Mucosa of stomach (tissue), 1 donor: ENCODE measurements at regions not wholly inside any gene's neighbourhood (a gene's known extent, or its start where the extent isn't known, plus 50 kb on each side); places are given as distances from the start of the nearest gene placed in this dataset.

Experiments
- H3K27me3 ChIP-seq: one replicate; pipeline ENCODE4 v1.7.0; 2013; ENCODE audit warnings: mild to moderate bottlenecking, low read length; ENCODE audit not compliant: control insufficient read depth, insufficient read depth
- H3K36me3 ChIP-seq: one replicate; pipeline ENCODE4 v1.7.0; 2013; ENCODE audit warnings: low read length; ENCODE audit not compliant: control insufficient read depth, insufficient read depth
- H3K4me1 ChIP-seq: one replicate; pipeline ENCODE4 v1.7.0; 2013; ENCODE audit warnings: mild to moderate bottlenecking, low read length; ENCODE audit not compliant: control insufficient read depth, insufficient read depth
- H3K4me3 ChIP-seq: one replicate; pipeline ENCODE4 v1.7.0; 2013; ENCODE audit warnings: low read length
- H3K9ac ChIP-seq: one replicate; pipeline ENCODE4 v1.7.0; 2013; ENCODE audit warnings: mild to moderate bottlenecking, low read length, moderate library complexity
- H3K9me3 ChIP-seq: one replicate; pipeline ENCODE4 v1.7.0; 2013; ENCODE audit warnings: mild to moderate bottlenecking, low read length, moderate library complexity; ENCODE audit not compliant: control insufficient read depth
- donor health status: Pancreatic carcinoma.

DNA sequence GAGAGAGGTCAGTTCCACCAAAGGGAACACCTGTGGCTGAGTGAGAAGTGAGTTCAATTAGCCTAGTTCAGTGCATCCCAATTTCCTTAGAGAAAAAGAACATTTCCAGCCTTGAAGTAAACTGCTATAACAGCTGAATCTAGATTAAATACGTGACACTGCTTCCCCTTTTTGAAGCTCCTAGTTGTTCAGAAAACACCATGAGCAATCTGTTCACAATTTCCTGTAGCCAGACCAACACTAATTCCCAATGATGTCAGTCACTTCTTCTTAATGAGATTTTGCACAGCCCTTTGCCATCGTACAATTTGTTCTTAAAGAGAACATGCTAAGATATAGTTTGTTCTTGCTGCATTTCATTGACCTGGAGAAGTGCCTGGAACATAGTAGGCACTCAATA lies 144.6 kb upstream of the EDNRA start:
- Histone ChIP-seq H3K4me1 (peaks cover 5% of the 10 kb centered on the region), H3K9ac (no peak overlapping the region)

DNA sequence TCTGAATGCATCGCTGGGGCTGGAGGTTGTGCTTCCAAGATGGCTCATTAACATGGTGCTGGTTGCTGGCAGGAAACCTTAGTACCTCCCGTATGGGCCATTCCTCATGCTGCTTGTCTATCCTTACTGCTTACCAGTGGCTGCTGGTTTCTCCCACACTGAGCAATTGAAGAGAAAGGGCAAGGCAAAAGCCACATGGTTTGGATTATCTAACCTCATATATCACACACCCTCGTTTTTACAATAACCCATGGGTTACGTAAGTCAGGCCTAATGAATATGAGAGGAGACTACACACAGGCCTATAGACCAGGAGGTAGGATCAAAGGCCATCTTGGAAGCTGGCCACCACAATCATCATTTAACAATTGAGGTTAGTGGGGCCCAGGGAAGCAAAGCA lies 141.8 kb upstream of the EDNRA start:
- Histone ChIP-seq H3K4me3 (no peak overlapping the region), H3K36me3 (no peaks in the 10 kb centered on the region), H3K27me3 (no peaks in the 10 kb centered on the region), H3K4me1 (peaks cover 5% of the 10 kb centered on the region), H3K9ac (no peak overlapping the region), H3K9me3 (no peaks in the 10 kb centered on the region)

More for the DNA sequence above, 144.6 kb upstream of the EDNRA start:
- no peaks in the 10 kb centered on the region for H3K27me3 ChIP-seq
- H3K36me3 ChIP-seq: no peaks in the 10 kb centered on the region
- H3K9me3 ChIP-seq: no peaks in the 10 kb centered on the region
- no peak overlapping the region for H3K4me3 ChIP-seq

DNA sequence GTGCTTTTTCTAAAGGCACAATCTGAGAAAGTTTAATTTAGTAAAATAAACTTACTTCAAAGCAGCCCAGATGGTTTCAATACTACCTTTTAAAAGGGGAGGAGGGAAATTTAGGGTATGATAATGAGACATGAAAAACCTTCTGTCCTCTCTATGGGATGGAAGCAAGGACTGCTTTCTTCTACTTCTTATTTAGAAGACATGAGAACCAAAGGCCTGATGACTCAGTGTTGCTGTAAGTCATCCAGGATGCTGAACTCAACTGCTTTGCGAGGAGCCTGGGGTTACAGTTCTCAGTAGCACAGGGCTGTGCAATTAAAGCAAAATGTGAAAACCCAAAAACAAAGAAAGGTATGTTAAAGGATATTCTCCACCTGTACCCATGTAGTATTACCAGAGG lies 140.8 kb upstream of the EDNRA start:
- Histone ChIP-seq H3K27me3 (no peaks in the 10 kb centered on the region), H3K4me1 (no peaks in the 10 kb centered on the region), H3K4me3 (no peak overlapping the region), H3K9me3 (no peaks in the 10 kb centered on the region), H3K9ac (no peak overlapping the region), H3K36me3 (no peaks in the 10 kb centered on the region)

DNA sequence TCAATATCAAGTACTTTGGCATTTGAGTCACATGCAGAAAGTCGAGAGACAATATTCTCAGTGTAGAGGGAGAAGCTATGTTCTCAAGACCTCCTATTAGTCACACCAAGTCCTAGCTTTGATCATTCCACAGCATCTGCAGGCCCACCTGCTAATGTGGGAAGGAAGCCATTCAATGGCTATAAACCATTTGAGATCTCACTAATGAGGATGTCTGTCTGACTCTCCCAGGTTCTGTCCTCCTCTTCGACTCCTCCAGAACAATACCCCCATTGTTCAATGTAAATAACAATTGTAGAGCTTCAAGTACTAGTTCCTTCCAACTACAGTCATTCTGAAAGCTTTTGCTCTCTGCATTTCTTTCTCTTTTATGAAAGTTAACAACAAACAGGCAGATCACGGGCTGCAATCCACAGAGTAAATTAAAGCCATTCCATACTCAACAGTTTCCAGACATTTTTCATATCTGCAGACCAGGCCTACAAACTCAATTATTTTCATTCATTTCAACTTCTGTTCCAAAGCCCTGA lies 140.2 kb upstream of the EDNRA start:
- Histone ChIP-seq H3K4me3 (no peak overlapping the region), H3K36me3 (no peaks in the 10 kb centered on the region), H3K27me3 (no peaks in the 10 kb centered on the region), H3K9ac (no peak overlapping the region), H3K4me1 (no peaks in the 10 kb centered on the region), H3K9me3 (no peaks in the 10 kb centered on the region)

DNA sequence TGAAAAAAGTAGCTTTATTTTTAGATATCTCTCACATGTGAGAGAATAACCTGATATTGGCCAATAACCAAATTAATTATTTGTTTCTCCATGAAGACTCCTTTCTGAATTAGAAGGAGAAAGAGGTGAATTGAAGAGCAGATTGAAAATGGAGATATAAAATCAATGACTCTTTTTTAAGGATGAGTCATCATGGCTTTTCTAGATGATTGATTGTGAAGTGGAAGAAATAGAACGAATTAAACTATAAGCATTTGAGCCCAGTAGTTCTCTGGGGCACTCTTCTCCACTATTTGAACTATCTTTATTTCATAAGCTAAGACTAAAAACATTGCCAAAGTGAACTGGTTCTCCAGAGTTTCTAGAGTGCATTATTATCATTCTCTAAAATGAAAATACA lies 137.2 kb upstream of the EDNRA start:
- Histone ChIP-seq H3K36me3 (no peaks in the 10 kb centered on the region), H3K27me3 (no peaks in the 10 kb centered on the region), H3K4me3 (no peak overlapping the region), H3K4me1 (no peaks in the 10 kb centered on the region), H3K9me3 (no peaks in the 10 kb centered on the region), H3K9ac (no peak overlapping the region)

DNA sequence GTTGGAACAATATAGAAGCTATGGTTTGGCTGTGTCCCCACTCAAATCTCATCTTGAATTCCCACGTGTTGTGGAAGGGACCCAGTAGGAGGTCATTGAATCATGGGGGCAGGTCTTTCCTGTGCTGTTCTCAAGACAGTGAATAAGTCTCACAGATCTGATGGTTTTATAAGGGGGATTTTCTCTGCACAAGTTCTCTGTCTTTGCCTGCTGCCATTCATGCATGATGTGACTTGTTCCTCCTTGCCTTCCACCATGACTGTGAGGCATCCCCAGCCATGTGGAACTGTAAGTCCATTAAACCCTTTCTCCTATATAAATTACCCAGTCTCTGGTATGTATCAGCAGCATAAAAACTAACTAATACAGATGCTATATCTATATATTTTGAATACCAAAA lies 135.2 kb upstream of the EDNRA start:
- Histone ChIP-seq H3K27me3 (no peaks in the 10 kb centered on the region), H3K9ac (no peak overlapping the region), H3K36me3 (no peaks in the 10 kb centered on the region), H3K4me3 (no peak overlapping the region), H3K4me1 (no peaks in the 10 kb centered on the region), H3K9me3 (no peaks in the 10 kb centered on the region)

DNA sequence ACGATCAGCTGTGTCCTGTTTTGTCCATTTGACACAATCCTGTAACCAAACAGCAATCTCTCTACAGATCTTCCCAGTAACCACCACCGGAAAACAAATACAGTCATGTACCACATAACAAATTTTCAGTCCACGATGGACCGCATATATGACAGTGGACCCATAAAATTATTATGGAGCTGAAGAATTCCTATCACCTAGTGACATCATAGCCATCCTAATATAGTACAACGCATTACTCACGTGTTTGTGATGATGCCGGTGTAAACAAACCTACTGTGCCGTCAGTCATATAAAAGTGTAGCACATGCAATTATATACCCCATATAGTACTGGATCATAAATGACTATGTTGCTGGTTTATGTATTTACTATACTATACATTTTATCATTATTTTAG lies 133.7 kb upstream of the EDNRA start:
- no peak overlapping the region for H3K4me3 ChIP-seq
- no peaks in the 10 kb centered on the region for H3K36me3 ChIP-seq
- no peaks in the 10 kb centered on the region for H3K9me3 ChIP-seq
- H3K27me3 ChIP-seq: no peaks in the 10 kb centered on the region
- H3K4me1 ChIP-seq: no peaks in the 10 kb centered on the region
- no peak overlapping the region for H3K9ac ChIP-seq

DNA sequence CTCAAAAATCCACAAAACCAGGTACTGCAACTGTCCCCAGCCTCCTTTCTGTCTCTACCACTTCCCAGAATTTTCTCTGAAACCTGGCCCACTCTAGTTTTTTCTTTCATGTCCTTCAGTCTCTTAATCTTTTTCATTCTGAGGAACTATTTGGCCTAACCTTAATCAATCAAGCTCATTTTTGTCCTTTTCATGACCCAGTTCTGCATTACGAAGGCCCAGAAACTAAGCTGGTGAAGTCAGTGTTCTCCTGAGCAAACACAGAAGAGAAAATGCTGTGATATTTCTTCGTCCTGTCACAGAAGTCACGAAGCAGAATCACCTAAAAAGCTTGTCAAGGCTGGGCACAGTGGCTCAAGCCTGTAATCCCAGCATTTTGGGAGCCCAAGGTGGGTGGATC lies 131.7 kb upstream of the EDNRA start:
- no peak overlapping the region for H3K4me3 ChIP-seq
- no peaks in the 10 kb centered on the region for H3K9me3 ChIP-seq
- no peak overlapping the region for H3K9ac ChIP-seq
- H3K27me3 ChIP-seq: no peaks in the 10 kb centered on the region
- no peaks in the 10 kb centered on the region for H3K4me1 ChIP-seq
- H3K36me3 ChIP-seq: no peaks in the 10 kb centered on the region

DNA sequence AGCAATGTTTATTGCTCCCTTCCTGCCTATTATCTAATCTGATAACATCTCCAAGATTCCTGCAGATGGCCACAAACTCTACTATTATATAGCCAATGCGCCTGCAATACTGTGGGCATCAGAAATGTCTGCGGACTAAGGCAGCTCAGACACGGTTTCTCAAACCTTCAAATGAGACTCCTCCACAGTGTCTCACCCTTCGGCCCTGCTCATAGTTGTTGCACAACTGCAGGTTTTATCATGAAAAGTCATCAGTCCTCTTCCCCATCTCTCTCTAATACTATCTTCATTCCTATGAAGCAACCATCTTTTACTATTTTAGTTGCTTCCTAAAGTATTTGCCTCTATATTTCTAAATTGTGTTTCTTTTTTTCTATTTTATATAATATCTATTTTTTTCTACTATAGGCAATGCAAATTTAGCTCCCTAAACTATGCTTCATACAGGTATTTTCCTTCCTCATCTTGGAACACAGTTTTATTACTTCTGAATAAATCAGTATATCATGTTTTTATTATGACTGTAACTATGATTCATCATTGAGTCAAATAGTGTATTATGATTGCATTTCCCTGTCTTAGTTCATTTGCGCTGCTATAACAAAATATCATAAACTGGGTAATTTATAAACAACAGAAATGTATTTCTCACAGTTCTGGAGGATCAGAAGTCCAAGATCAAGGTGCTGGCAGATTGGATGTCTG lies 129.7 kb upstream of the EDNRA start:
- Histone ChIP-seq H3K9ac (no peak overlapping the region), H3K4me1 (no peaks in the 10 kb centered on the region), H3K4me3 (no peak overlapping the region), H3K27me3 (no peaks in the 10 kb centered on the region), H3K9me3 (no peaks in the 10 kb centered on the region), H3K36me3 (no peaks in the 10 kb centered on the region)

DNA sequence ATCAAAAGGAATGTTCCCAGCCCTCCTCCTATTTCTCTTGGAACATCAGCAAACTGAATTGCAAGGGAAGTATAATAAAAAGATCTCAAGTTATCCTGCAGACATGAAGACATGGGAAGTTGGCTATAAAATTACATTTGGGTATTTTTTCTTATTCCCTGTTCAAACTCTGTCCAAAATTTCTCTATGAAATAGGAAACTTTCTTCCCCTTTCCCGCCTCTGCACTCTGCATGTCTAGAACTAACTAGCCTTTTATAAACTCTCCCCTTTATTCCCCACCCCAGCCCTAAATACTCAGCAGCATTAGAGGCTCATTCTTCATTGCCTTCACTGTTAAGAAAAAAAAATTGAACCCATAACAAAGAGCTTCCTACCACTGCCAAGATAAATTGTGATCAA lies 126.7 kb upstream of the EDNRA start:
- H3K4me1 ChIP-seq: no peaks in the 10 kb centered on the region
- H3K9me3 ChIP-seq: no peaks in the 10 kb centered on the region
- no peaks in the 10 kb centered on the region for H3K36me3 ChIP-seq
- no peaks in the 10 kb centered on the region for H3K27me3 ChIP-seq
- H3K9ac ChIP-seq: no peak overlapping the region
- no peak overlapping the region for H3K4me3 ChIP-seq

DNA sequence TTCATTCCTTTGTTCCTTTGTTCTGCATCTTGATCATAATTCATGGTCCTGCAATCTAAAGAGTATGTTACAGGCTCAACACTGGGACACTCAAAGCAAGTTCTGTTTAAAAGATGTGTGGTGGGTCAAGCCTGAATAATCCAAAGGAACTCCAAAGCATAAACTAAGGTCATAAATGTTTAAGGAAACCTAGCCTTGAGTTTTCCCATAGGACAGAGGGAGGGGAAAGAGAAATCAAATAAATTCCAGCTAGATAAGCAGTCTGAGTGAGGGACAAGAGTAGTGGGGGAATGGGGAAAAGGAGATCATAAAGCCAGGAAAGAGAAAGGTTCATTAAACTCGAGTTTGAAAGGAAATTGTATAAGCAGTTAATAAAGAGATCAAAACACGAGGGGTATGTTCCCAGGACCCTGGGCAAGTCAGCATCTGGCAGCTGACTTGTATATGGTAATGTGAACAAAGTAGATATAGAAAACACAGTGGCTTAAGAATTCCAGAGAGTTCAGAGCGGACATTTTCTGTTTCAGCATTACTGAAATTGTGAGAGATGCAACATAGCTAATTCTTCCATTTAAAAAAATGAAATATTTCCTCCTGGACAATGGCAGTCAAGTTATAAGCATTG lies 125.8 kb upstream of the EDNRA start:
- Histone ChIP-seq H3K4me3 (no peak overlapping the region), H3K4me1 (peaks cover 4% of the 10 kb centered on the region), H3K36me3 (no peaks in the 10 kb centered on the region), H3K9me3 (no peaks in the 10 kb centered on the region), H3K9ac (no peak overlapping the region), H3K27me3 (no peaks in the 10 kb centered on the region)

DNA sequence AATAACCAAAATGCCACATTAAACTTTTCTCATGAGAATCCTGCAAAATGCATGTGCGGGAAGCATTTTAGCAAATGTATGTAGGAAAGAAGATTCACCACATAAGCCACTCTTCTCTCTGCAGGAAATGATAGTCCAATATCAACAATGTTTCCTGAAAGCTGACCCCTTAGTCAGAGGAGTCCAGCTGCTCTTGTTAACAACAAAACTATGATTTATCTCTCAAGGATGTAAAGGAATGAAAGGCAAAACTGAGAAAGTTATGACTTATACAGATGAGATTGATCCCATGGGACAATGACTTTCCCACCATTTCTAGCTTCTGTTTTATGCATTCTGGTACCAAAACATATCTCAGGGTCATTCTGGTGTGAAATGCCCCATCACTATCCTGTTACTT lies 125.0 kb upstream of the EDNRA start:
- no peaks in the 10 kb centered on the region for H3K36me3 ChIP-seq
- no peaks in the 10 kb centered on the region for H3K27me3 ChIP-seq
- H3K9me3 ChIP-seq: no peaks in the 10 kb centered on the region
- H3K9ac ChIP-seq: no peak overlapping the region
- H3K4me3 ChIP-seq: no peak overlapping the region
- peaks cover 7% of the 10 kb centered on the region for H3K4me1 ChIP-seq
